Activated CD4-positive, alpha-beta memory T cell treated with anti-CD3 and anti-CD28 coated beads for 36 hours (primary cell): ENCODE measurements at regions not wholly inside any gene's neighbourhood (a gene's known extent, or its start where the extent isn't known, plus 50 kb on each side); places are given as distances from the start of the nearest gene placed in this dataset.

ENCODE experiments used
- CTCF ChIA-PET: fragments of 350-600 bp; sonication (Branson Sonifier 250); formaldehyde crosslinking; loops from one replicate; lab custom pipeline; 2021; ENCODE audit warnings: antibody characterized with exemption, inconsistent platforms; lab: Charles Lee
- POLR2A ChIA-PET: fragments of 350-600 bp; sonication (Branson Sonifier 250); formaldehyde crosslinking; loops from one replicate; lab custom pipeline; 2021; ENCODE audit warnings: antibody characterized with exemption; lab: Charles Lee
- DNase-seq: peaks from one replicate; pipeline ENCODE4 v3.0.0-alpha.2; 2020
- H3K27ac Mint-ChIP-seq: one replicate; pipeline ENCODE4 v1.8.0; 2021; ENCODE audit warnings: mixed read lengths
- H3K27me3 Mint-ChIP-seq: one replicate; pipeline ENCODE4 v1.8.0; 2021; ENCODE audit warnings: mixed read lengths
- H3K36me3 Mint-ChIP-seq: one replicate; pipeline ENCODE4 v1.8.0; 2021; ENCODE audit warnings: mixed read lengths
- H3K4me1 Mint-ChIP-seq: one replicate; pipeline ENCODE4 v1.8.0; 2021; ENCODE audit warnings: low read depth, mixed read lengths
- H3K4me3 Mint-ChIP-seq: one replicate; pipeline ENCODE4 v1.8.0; 2021; ENCODE audit warnings: mild to moderate bottlenecking, mixed read lengths
- H3K9me3 Mint-ChIP-seq: one replicate; pipeline ENCODE4 v1.8.0; 2021; ENCODE audit warnings: mixed read lengths
- intact Hi-C: fragments of 100-400 bp; cut with micrococcal nuclease; formaldehyde crosslinking; loops from one replicate; pipeline ENCODE4 v1.15.1; 2023

DNA sequence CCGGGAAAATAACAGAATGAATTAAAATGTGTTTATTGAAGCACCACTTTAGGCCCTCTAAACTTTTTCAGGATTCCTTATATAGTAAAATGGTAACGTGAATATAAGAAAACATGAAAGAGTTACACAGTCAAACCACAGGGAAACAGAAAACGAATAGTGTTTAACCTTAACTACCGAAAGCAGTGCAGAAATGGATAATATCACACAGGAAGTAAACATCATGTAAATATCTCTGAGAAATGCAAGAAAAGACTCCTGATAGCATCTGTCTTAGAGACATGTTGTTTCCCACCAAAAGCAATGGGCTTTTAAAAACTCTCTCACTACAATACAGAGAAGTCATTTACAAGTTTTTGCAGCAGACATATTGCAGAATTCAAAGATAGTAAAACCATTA, 323.9 kb upstream of the CXXC4 start:
- H3K36me3 Mint-ChIP-seq = no peaks in the 10 kb centered on the region
- POLR2A ChIA-PET = no interaction called here
- intact Hi-C loops = no loop called here

GRCh38 chr4:104826171-104826570, 320.5 kb upstream of the TET2 start:
- H3K4me3 Mint-ChIP-seq = no peak overlapping the region
- no peak overlapping the region for H3K27ac Mint-ChIP-seq
- no peak for DNase-seq
- H3K27me3 Mint-ChIP-seq = no peaks in the 10 kb centered on the region
- POLR2A ChIA-PET = no interaction called here
- no peaks in the 10 kb centered on the region for H3K9me3 Mint-ChIP-seq
- CTCF ChIA-PET = no interaction called here
- H3K4me1 Mint-ChIP-seq = no peaks in the 10 kb centered on the region
- H3K36me3 Mint-ChIP-seq = no peaks in the 10 kb centered on the region
- intact Hi-C loops = no loop called here

More for the DNA sequence above, 323.9 kb upstream of the CXXC4 start:
- no peak for DNase-seq
- no peaks in the 10 kb centered on the region for H3K4me1 Mint-ChIP-seq
- CTCF ChIA-PET = no interaction called here
- H3K4me3 Mint-ChIP-seq = no peak overlapping the region
- H3K27me3 Mint-ChIP-seq = no peaks in the 10 kb centered on the region
- no peak overlapping the region for H3K27ac Mint-ChIP-seq
- H3K9me3 Mint-ChIP-seq = no peaks in the 10 kb centered on the region

- CTCF ChIA-PET = interaction anchor here (1.5 kb wide), 1 partner anchor 31 kb away, joined by 4 read pairs; no protein-coding TSS in a partner anchor
- H3K4me3 Mint-ChIP-seq = no peak overlapping the region
- H3K9me3 Mint-ChIP-seq = no peaks in the 10 kb centered on the region
- H3K4me1 Mint-ChIP-seq = no peaks in the 10 kb centered on the region
- no peaks in the 10 kb centered on the region for H3K27me3 Mint-ChIP-seq
- DNase-seq = no peak
- H3K27ac Mint-ChIP-seq = no peak overlapping the region
- POLR2A ChIA-PET = no interaction called here
- no peaks in the 10 kb centered on the region for H3K36me3 Mint-ChIP-seq
- intact Hi-C loops = no loop called here
Observed at GRCh38 chr4:104829761-104830160, 316.9 kb upstream of the TET2 start.

DNA sequence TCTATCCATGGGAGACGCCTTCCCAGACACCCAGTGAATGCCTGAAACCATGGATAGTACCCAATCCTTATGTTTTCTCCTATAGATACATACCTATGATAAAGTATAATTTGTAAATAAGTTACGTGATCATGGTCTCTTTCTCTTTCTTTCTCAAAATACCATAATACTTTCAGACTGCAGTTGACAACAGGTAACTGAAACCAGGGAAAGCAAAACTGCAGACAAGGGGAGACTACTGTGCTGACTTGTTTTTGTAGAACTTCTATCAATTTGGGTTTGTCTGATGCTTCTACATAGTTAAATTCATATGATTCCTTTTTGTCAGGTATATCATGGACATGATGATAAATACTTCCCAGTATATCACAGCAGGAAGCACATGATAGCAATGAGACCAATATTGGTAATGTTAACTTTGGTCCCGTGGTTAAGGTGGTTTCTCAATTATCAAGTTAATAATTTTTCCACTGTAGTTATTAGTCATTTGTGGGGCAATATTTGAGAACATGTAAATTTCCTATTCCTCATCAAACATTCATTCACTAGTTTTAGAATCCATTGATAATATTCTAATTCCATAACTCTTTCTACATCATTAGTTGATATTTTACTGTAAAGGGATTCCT, 298.0 kb upstream of the TET2 start:
- Mint-ChIP-seq H3K4me3 (no peak overlapping the region), H3K27me3 (no peaks in the 10 kb centered on the region), H3K36me3 (no peaks in the 10 kb centered on the region), H3K9me3 (no peaks in the 10 kb centered on the region), H3K27ac (no peak overlapping the region), H3K4me1 (no peaks in the 10 kb centered on the region)
- intact Hi-C loops = no loop called here
- CTCF ChIA-PET = interaction anchor here (1.4 kb wide), 1 partner anchor 11 kb away, joined by 4 read pairs; no protein-coding TSS in a partner anchor
- POLR2A ChIA-PET = no interaction called here
- no peak for DNase-seq

DNA sequence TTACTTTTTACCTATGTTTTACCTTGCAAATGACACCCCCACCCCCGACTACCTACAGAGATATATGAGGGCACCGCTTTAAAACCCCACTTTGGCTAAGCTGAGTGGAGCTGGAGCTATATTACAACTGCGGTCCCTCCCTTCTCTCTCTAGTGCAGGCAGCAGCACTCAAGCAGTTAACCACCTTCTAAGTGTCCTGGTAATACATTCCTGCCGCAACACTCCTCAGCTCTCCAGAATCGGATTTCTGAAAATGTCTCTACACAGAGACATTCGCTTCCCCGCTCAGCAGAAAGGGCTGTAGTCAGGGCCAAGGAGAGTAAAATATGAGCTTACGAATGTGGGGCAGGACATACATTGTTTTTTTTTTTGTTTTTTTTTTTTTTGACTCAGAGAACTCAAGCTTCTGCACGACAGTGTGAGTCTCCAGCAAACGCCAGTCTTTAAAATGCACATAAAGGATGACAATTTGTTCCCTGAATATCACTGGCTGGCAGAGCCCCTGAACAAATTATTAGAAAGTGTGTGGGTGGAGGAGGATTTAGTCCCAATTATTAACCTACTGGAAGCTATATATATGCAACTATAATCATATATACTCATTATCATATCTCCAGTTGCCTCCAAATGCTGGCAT, 287.0 kb upstream of the TET2 start:
- POLR2A ChIA-PET = interaction anchor here (0.6 kb wide), 1 partner anchor 12 kb away, joined by 4 read pairs; no protein-coding TSS in a partner anchor
- DNase-seq = no peak
- Mint-ChIP-seq H3K27me3 (no peaks in the 10 kb centered on the region), H3K36me3 (no peaks in the 10 kb centered on the region), H3K4me1 (no peaks in the 10 kb centered on the region), H3K27ac (no peak overlapping the region), H3K4me3 (no peak overlapping the region), H3K9me3 (no peaks in the 10 kb centered on the region)
- intact Hi-C loops = loop anchor here (1.0 to 5.0 kb wide), 3 partner anchors 166 to 794 kb away; partner anchors contain the start of gene PPA2
- CTCF ChIA-PET = interaction anchor here (0.6 to 2.2 kb wide), 10 partner anchors 10 to 1132 kb away, joined by 3 to 7 read pairs (median 4); no protein-coding TSS in a partner anchor

DNA sequence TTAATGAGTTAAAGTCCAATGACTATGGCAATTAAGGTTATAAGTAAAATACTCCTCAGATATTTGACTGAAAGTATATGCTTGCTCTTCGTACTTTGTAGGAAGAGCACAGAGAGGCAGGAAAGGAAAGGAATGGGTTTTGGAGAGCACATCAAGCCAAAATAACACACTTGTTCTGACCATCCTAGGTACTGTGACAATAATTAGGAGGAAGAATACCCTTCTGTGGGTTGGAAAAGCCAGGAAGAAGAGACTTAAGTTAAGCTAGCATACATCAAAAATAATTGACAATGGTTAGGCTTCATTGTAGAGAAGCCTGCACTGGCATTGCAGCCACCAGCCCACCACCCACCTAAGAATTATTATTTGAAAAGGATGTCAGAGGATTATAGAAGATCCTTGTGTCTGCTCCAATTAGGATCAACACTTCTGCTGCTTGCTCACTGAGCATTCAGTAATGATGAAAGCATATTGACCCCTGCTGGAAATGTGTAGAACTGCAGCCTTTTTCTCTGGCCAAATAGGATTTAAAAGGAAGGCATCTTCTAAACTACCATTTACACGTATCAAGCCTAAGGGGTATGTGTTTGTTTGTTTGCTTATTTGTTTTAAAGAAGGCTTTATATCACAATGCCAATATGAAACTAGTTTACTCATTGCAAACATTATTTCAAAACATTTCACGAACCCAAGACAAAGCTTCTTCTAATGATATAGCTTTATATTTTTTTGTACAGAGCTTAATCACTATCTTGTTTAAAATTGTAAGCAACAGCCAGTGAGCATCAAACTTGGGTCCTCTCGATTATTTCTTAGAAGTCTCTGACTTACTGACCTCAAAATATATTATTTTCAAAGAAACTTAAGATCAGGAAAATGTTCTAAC, 286.2 kb upstream of the TET2 start:
- Mint-ChIP-seq H3K4me1 (no peaks in the 10 kb centered on the region), H3K36me3 (no peaks in the 10 kb centered on the region), H3K27me3 (no peaks in the 10 kb centered on the region), H3K27ac (no peak overlapping the region), H3K9me3 (no peaks in the 10 kb centered on the region), H3K4me3 (no peak overlapping the region)
- CTCF ChIA-PET = interaction anchor here (0.7 to 2.2 kb wide), 16 partner anchors 10 to 1133 kb away, joined by 3 to 7 read pairs (median 4); partner anchors contain the start of gene PPA2
- intact Hi-C loops = loop anchor here (1.0 to 5.0 kb wide), 3 partner anchors 167 to 795 kb away; partner anchors contain the start of gene PPA2
- peak; percentile 39 for DNase-seq
- POLR2A ChIA-PET = interaction anchor here (0.6 kb wide), 1 partner anchor 13 kb away, joined by 4 read pairs; no protein-coding TSS in a partner anchor

DNA sequence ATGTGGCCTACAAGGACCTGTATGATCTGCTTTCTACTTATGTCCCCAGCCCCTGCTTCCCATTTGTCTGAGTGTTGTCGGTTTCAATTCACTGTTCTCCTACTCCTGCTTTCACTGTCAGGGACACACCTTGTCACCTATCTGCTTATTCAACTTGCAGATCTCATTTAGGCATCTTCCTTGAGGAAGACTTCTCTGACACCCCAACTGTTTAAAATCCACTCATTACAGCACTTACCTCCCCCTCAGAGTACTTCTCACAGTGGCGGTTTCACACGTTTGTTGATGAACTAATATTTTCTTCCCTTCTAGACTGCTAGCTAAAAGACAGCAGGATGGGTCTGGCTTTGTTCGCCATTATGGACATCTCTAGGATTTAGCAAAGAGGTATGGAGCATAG, 279.9 kb upstream of the TET2 start:
- ChIA-PET POLR2A (no interaction called here), CTCF (no interaction called here)
- Mint-ChIP-seq H3K4me1 (no peaks in the 10 kb centered on the region), H3K27ac (no peak overlapping the region), H3K4me3 (no peak overlapping the region), H3K27me3 (peaks cover 2% of the 10 kb centered on the region), H3K9me3 (no peaks in the 10 kb centered on the region), H3K36me3 (no peaks in the 10 kb centered on the region)
- intact Hi-C loops = no loop called here
- DNase-seq = no peak

DNA sequence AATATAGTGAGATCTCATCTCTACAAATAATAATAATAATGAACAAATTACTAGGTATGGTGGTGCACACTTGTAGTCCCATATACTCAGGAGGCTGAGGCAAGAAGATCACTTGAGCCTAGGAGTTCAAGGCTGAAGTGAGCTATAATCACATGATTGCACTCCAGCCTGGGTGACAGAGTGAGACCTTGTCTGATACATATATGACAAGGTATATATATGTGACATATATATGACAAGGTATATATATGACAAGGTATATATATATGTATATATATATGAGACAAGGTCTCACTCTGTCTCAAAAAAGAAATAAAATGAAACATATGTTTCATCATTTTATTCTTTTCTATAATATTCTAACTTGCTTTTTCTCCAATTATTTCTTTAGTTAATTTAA, 278.1 kb upstream of the TET2 start:
- H3K4me1 Mint-ChIP-seq = no peaks in the 10 kb centered on the region
- intact Hi-C loops = no loop called here
- no peaks in the 10 kb centered on the region for H3K9me3 Mint-ChIP-seq
- H3K27me3 Mint-ChIP-seq = peaks cover 2% of the 10 kb centered on the region
- DNase-seq = no peak
- ChIA-PET CTCF (no interaction called here), POLR2A (no interaction called here)
- no peak overlapping the region for H3K27ac Mint-ChIP-seq
- H3K4me3 Mint-ChIP-seq = no peak overlapping the region
- no peaks in the 10 kb centered on the region for H3K36me3 Mint-ChIP-seq

DNA sequence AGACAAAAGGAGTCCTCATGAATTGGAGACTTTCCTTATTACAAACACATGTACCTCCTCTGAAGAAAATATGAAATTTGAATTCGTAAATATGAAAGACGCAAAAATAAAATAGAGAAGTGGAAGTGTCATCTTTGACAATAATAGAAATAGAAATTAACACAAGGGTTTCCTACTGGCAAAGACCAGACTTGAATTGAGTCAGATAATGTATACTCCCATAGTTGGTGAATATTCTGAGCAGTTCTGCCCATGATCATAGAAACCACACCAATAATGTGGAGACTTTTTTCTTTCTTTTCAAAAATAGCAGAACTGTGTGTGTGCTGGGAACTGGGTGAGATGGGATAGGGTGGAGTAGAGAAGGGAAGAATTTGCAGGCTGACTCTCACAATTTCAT, 277.7 kb upstream of the TET2 start:
- Mint-ChIP-seq H3K36me3 (no peaks in the 10 kb centered on the region), H3K4me3 (no peak overlapping the region), H3K27me3 (peaks cover 2% of the 10 kb centered on the region), H3K27ac (no peak overlapping the region), H3K9me3 (no peaks in the 10 kb centered on the region), H3K4me1 (no peaks in the 10 kb centered on the region)
- ChIA-PET POLR2A (no interaction called here), CTCF (no interaction called here)
- intact Hi-C loops = no loop called here
- DNase-seq = no peak

DNA sequence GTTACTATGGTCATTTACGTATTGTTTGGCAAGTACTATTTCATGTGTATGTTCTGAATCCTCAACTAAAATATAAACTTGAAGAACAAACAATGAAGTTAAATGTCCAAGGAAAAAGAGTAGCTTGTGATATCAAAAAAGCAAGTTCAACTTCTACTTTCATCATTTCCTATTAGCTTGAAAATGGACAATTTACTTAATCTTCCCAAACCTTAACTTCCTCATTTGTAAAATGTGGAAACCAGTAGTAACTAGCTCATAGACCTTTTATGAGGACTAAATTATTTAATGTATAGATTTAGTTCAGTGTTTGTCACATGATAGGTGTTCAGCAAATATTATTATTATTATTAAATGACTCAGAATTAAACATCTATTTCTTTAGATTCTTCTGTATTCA, 276.8 kb upstream of the TET2 start:
- H3K27me3 Mint-ChIP-seq = peaks cover 2% of the 10 kb centered on the region
- no peaks in the 10 kb centered on the region for H3K36me3 Mint-ChIP-seq
- no peak overlapping the region for H3K27ac Mint-ChIP-seq
- H3K4me3 Mint-ChIP-seq = no peak overlapping the region
- intact Hi-C loops = no loop called here
- ChIA-PET CTCF (interaction anchor here (2.0 kb wide), 1 partner anchor 9 kb away, joined by 7 read pairs; no protein-coding TSS in a partner anchor), POLR2A (no interaction called here)
- no peaks in the 10 kb centered on the region for H3K4me1 Mint-ChIP-seq
- H3K9me3 Mint-ChIP-seq = no peaks in the 10 kb centered on the region
- no peak for DNase-seq

GRCh38 chr4:104870495-104871233, 276.0 kb upstream of the TET2 start:
- Mint-ChIP-seq H3K9me3 (no peaks in the 10 kb centered on the region), H3K27ac (no peak overlapping the region), H3K36me3 (no peaks in the 10 kb centered on the region), H3K27me3 (peaks cover 2% of the 10 kb centered on the region), H3K4me3 (no peak overlapping the region), H3K4me1 (no peaks in the 10 kb centered on the region)
- CTCF ChIA-PET = interaction anchor here (1.1 to 2.0 kb wide), 2 partner anchors 10 to 603 kb away, joined by 3 to 7 read pairs; partner anchors contain the start of gene PPA2
- no peak for DNase-seq
- intact Hi-C loops = no loop called here
- POLR2A ChIA-PET = no interaction called here
